ENCODE measurements at regions not wholly inside any gene's neighbourhood (a gene's known extent, or its start where the extent isn't known, plus 50 kb on each side); places are given as distances from the start of the nearest gene placed in this dataset.
"Not testable (repeated sequence)": the region's sequence is repeated elsewhere in the genome, so short reads cannot be mapped to it uniquely, and the experiment has no call there.

DNA sequence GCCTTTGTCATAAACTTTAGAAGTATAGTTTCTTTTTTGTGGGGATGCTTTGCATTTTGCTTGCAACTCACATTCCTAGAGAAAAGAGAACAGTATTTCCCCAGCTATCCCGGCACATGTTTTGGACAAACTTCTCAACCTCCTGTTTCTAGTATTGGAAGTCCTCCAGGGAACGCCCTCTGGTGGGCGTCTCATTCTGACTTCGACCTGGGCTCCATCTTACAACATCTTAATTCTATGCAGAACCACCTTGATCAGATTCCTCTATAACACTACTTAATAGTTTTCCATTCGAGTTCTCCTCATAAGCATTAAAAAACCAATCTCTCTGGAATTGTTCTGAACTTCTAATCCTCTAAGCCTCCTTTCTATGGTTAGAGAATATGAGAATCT, 139.5 kb upstream of the FZD8 start:
- DNase-seq (ENCODE audit: low spot score): no peak
- Histone ChIP-seq H3K27ac (no peak overlapping the region), H3K4me3 (no peak overlapping the region)
- TF ChIP-seq, protein P1, sequence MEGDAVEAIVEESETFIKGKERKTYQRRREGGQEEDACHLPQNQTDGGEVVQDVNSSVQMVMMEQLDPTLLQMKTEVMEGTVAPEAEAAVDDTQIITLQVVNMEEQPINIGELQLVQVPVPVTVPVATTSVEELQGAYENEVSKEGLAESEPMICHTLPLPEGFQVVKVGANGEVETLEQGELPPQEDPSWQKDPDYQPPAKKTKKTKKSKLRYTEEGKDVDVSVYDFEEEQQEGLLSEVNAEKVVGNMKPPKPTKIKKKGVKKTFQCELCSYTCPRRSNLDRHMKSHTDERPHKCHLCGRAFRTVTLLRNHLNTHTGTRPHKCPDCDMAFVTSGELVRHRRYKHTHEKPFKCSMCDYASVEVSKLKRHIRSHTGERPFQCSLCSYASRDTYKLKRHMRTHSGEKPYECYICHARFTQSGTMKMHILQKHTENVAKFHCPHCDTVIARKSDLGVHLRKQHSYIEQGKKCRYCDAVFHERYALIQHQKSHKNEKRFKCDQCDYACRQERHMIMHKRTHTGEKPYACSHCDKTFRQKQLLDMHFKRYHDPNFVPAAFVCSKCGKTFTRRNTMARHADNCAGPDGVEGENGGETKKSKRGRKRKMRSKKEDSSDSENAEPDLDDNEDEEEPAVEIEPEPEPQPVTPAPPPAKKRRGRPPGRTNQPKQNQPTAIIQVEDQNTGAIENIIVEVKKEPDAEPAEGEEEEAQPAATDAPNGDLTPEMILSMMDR (IDR thresholded peaks at IDR 0.05): no peak

DNA sequence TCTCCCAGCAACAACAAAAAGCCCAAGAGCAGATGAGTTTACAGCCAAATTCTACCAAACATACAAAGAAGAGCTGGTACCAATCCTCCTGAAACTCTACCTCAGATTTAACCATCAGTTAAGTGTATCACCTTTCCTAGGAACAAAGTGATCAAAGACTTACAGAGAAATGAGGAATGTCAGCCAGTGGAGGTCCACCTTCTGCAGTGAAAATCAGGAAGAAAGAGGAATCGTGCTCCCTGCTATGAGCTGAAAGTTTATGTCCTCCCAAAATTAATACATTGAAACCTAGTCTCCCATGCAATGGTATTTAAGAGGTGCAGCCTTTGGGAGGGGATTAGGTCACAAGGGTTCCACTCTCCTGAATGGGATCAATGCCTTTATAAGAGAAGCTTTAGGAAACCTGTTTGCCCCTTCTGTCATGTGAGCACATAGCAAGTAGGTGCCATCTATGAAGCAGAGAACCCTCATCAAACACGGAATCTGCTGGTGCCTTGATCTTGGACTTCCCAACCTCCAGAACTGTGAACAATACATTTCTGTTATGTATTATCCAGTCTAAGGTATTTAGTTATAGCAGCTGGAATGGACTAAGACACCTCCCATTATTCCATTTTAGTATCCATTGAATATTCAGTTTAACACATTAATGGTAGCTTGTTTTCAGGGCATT, 139.0 kb upstream of the FZD8 start:
- Histone ChIP-seq H3K4me3 (no peak overlapping the region), H3K27ac (no peak overlapping the region)
- no peak for DNase-seq (ENCODE audit: low spot score)
- TF ChIP-seq, protein P1 (IDR thresholded peaks at IDR 0.05): no peak

DNA sequence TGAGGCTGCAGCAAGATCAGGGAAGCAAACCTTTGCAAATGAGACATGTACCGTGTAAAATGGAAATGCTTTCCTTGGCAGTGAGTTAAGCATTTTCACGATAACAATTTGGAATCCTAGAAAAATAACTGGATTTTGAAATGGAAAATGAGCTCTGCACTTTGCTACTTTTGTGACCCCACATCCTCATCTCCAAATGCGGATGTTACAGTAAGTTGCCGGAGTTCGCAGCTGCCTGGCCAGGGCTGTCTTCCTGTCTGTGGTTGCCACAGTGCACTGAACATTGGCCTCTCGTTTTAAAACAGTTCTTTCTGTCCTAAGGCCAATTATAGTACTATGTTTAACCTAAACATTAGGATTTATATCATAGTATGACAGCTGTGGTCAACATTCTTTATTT, 136.2 kb upstream of the FZD8 start:
- TF ChIP-seq, protein P1 (IDR thresholded peaks at IDR 0.05): no peak
- H3K27ac ChIP-seq: no peak overlapping the region
- H3K4me3 ChIP-seq: no peak overlapping the region
- DNase-seq (ENCODE audit: low spot score): no peak

DNA sequence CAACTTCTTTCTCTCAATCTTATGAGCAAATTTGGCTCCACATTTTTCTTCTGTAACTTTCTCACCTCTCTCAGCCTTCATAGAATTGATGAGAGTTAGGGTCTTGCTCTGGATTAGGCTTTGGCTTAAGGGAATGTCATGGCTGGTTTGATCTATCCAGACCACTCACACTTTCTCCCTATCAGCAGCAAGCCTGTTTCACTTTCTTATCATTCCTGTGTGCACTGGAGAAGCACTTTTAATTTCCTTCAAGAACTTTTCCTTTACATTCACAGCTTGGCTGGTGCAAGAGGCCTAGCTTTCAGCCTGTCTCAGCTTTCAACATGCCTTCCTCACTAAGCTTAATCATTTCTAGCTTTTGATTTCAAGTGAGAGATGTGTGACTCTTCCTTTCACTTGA, 134.5 kb upstream of the FZD8 start:
- not testable (repeated sequence) for DNase-seq (ENCODE audit: low spot score); H3K4me3 ChIP-seq; H3K27ac ChIP-seq

DNA sequence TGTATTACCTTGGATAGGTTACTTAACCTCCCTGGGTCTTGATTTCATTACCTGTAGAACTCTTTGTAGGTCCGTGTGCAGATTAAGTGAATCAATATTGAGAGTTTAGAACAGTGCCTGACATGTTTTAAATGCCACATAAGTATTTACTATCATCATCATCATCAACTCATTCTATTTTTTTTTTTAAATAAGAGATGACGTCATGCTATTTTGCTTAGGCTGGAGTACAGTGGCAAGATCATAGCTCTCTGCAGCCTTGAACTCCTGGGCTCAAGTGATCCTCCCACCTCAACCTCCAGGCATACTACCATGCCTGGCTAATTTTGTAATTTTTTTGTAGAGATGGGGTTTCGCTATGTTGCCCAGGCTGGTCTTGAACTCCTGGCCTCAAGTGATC, 132.0 kb upstream of the FZD8 start:
- TF ChIP-seq, protein P1 (IDR thresholded peaks at IDR 0.05): no peak
- no peak overlapping the region for H3K27ac ChIP-seq

DNA sequence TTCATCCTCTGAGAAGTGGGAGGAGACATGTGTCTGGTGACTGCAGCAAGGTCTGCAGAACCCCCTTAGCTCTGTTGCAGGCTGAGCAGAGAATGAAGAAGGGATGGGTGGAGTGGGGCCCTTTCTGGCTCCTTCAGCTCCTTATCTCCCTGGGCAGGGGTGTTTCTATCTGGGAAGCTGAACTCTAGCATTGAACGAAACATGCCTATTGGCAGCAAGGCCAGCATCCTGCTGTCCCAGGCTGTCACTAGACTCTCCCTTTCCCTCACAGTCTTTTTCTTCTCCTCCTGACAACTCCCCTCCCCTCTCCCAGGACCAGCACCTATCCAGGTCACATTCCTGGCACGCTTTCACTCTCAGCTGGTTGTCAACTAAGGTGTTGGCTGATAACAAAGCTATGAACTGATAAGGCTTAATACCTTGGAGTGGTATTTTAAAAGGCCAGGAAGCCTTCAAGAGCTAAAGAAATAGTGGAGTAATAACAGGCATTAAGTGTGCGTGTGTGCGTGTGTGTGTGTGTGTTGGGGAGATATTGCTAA, 128.8 kb upstream of the FZD8 start:
- Histone ChIP-seq H3K4me3 (no peak overlapping the region), H3K27ac (no peak overlapping the region)
- no peak for DNase-seq (ENCODE audit: low spot score)
- TF ChIP-seq, protein P1 (IDR thresholded peaks at IDR 0.05): no peak

More for the DNA sequence above, 132.0 kb upstream of the FZD8 start:
- no peak overlapping the region for H3K4me3 ChIP-seq
- DNase-seq (ENCODE audit: low spot score): no peak

DNA sequence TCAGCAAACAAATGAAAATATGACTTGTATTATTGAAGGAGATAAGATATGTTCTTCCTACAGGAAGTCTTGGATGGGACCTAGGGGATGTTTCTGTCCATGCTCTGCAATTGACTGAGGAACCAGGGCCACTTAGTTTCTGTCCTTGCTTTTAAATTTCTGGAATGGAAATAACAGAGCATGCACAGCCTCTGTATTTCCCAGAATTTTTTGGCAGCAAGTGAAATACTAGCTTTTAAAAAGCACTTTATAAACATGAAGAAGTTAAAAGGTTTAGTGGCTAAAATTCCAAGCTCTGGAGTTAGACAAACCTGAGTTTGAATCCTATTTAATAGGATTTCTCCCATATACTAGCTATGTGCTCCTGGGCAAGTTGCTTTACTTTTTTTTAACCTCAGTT, 127.7 kb upstream of the FZD8 start:
- TF ChIP-seq, protein P1 (IDR thresholded peaks at IDR 0.05): no peak
- no peak for DNase-seq (ENCODE audit: low spot score)
- H3K4me3 ChIP-seq: no peak overlapping the region
- H3K27ac ChIP-seq: no peak overlapping the region
